Mesenchymal stem cell (in vitro differentiated cells and primary cell): ENCODE measurements at regions not wholly inside any gene's neighbourhood (a gene's known extent, or its start where the extent isn't known, plus 50 kb on each side); places are given as distances from the start of the nearest gene placed in this dataset.

ENCODE experiments used
- DNase-seq: peaks from one replicate; pipeline ENCODE4 v3.0.0-alpha.2; 2013
- H2AFZ ChIP-seq: one replicate; pipeline ENCODE4 v1.6.1; 2013; ENCODE audit warnings: low read depth, mild to moderate bottlenecking, control low read depth, inconsistent platforms, low read length, moderate library complexity
- H2AK5ac ChIP-seq: 2 replicates; pipeline ENCODE4 v1.6.1; 2013; ENCODE audit warnings: low read length, moderate library complexity, mild to moderate bottlenecking, inconsistent platforms; ENCODE audit not compliant: severe bottlenecking
- H2BK120ac ChIP-seq: one replicate; pipeline ENCODE4 v1.6.1; 2013; ENCODE audit warnings: low read depth, mild to moderate bottlenecking, inconsistent platforms, low read length, moderate library complexity
- H2BK12ac ChIP-seq, 2 experiments: one replicate each; pipeline ENCODE4 v1.6.1; 2013; ENCODE audit warnings: inconsistent platforms in 2 of 2, low read length in 2 of 2, mild to moderate bottlenecking in 2 of 2, moderate library complexity in 2 of 2, control low read depth in 1 of 2
- H2BK15ac ChIP-seq: one replicate; pipeline ENCODE4 v1.6.1; 2013; ENCODE audit warnings: mild to moderate bottlenecking, low read depth, inconsistent platforms; ENCODE audit not compliant: poor library complexity, severe bottlenecking
- H2BK5ac ChIP-seq: 2 replicates; pipeline ENCODE4 v1.6.1; 2013; ENCODE audit warnings: low read depth, mild to moderate bottlenecking, low read length, control low read depth, inconsistent platforms; ENCODE audit not compliant: poor library complexity, severe bottlenecking
- H3K14ac ChIP-seq, 2 experiments: one replicate each; pipeline ENCODE4 v1.6.1; 2013; ENCODE audit warnings: inconsistent platforms in 2 of 2, low read length in 2 of 2, control low read depth in 1 of 2, mild to moderate bottlenecking in 1 of 2, moderate library complexity in 1 of 2
- H3K18ac ChIP-seq, 2 experiments: one replicate each; pipeline ENCODE4 v1.6.1; 2013; ENCODE audit warnings: inconsistent platforms in 2 of 2, low read length in 2 of 2, control low read depth in 1 of 2, low read depth in 1 of 2, mild to moderate bottlenecking in 1 of 2
- H3K23ac ChIP-seq, 2 experiments: one replicate each; pipeline ENCODE4 v1.6.1; 2013; ENCODE audit warnings: inconsistent platforms in 2 of 2, low read length in 2 of 2, mild to moderate bottlenecking in 2 of 2, moderate library complexity in 2 of 2, control low read depth in 1 of 2
- H3K27ac ChIP-seq: 2 replicates; pipeline ENCODE4 v1.5.1; 2013; ENCODE audit warnings: mild to moderate bottlenecking, moderate library complexity, low read length, control low read depth, inconsistent platforms; ENCODE audit not compliant: poor library complexity, severe bottlenecking
- H3K27me3 ChIP-seq, 2 experiments: 2 replicates each; pipeline versions ENCODE4 v1.6.1 to v1.7.0; 2013; ENCODE audit warnings: low read length in 2 of 2, mild to moderate bottlenecking in 2 of 2, moderate library complexity in 2 of 2, control low read depth in 1 of 2, inconsistent platforms in 1 of 2; ENCODE audit not compliant: control insufficient read depth in 1 of 2, insufficient read depth in 1 of 2
- H3K36me3 ChIP-seq, 2 experiments: 2 replicates each; pipeline versions ENCODE4 v1.6.1 to v1.7.0; 2013; ENCODE audit warnings: low read length in 2 of 2, control low read depth in 1 of 2, inconsistent platforms in 1 of 2, low read depth in 1 of 2, mild to moderate bottlenecking in 1 of 2; ENCODE audit not compliant: insufficient read depth in 2 of 2, control insufficient read depth in 1 of 2
- H3K4ac ChIP-seq, 2 experiments: one replicate each; pipeline ENCODE4 v1.6.1; 2013; ENCODE audit warnings: inconsistent platforms in 2 of 2, low read length in 2 of 2, mild to moderate bottlenecking in 2 of 2, moderate library complexity in 2 of 2, control low read depth in 1 of 2, low read depth in 1 of 2
- H3K4me1 ChIP-seq: 2 replicates; pipeline ENCODE4 v1.6.1; 2013; ENCODE audit warnings: low read depth, low read length, control low read depth; ENCODE audit not compliant: control insufficient read depth, insufficient read depth
- H3K4me2 ChIP-seq: 2 replicates; pipeline ENCODE4 v1.6.1; 2013; ENCODE audit warnings: low read length, mild to moderate bottlenecking, inconsistent platforms; ENCODE audit not compliant: poor library complexity, severe bottlenecking
- H3K4me3 ChIP-seq, 2 experiments: 2 replicates each; pipeline versions ENCODE4 v1.5.1 to v1.7.0; 2013; ENCODE audit warnings: low read length in 2 of 2, mild to moderate bottlenecking in 2 of 2, control low read depth in 1 of 2, low read depth in 1 of 2; ENCODE audit not compliant: insufficient read depth in 1 of 2
- H3K79me1 ChIP-seq: replicated peaks from 2 replicates; pipeline ENCODE4 v1.6.1; 2013; ENCODE audit warnings: mild to moderate bottlenecking, control low read depth, low read length, inconsistent platforms; ENCODE audit not compliant: poor library complexity, severe bottlenecking
- H3K9ac ChIP-seq: 2 replicates; pipeline ENCODE4 v1.7.0; 2013; ENCODE audit warnings: mild to moderate bottlenecking, low read length, moderate library complexity
- H3K9me3 ChIP-seq: 2 replicates; pipeline ENCODE4 v1.7.0; 2013; ENCODE audit warnings: mild to moderate bottlenecking, low read length; ENCODE audit not compliant: control insufficient read depth
- H4K8ac ChIP-seq: one replicate; pipeline ENCODE4 v1.6.1; 2013; ENCODE audit warnings: inconsistent platforms, mild to moderate bottlenecking, low read length, moderate library complexity
- H4K91ac ChIP-seq: one replicate; pipeline ENCODE4 v1.6.1; 2013; ENCODE audit warnings: mild to moderate bottlenecking, low read length, inconsistent platforms
- WGBS: methylation state at CpG from one replicate; pipeline ENCODE4 v1.1.7; 2013; ENCODE audit warnings: mixed read lengths; 5-methylcytosine and 5-hydroxymethylcytosine counted together

DNA sequence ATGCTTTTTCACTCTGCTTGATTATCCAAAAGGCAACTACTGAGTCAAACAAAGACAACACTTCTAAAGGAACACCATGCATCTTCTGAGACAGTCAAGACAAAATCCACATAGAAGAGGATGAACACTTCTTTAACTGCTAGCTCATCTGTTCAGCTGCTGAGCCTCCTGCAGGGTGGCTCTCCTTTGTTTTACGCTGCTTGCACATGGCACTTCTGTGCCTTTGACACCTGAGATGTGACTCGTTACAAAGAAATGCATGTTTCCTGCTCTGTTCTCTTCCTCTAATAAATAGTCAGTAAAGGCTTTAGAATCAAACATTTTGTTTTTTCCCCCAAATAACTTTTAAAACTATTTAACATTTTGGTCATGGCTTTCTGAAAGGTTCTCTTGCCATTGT lies 1129.4 kb downstream of the TDRD15 start:
- no peaks in the 10 kb centered on the region for H3K27me3 ChIP-seq
- H3K79me1 ChIP-seq, result no peaks in the 10 kb centered on the region
- no peak overlapping the region for H2BK15ac ChIP-seq
- WGBS, result 90% methylated on average over 2 of the region's 2 CpGs
- no peak overlapping the region for H3K18ac ChIP-seq
- H3K4me1 ChIP-seq, result no peaks in the 10 kb centered on the region
- no peak overlapping the region for H3K14ac ChIP-seq
- H3K9ac ChIP-seq, result no peak overlapping the region
- no peak overlapping the region for H2BK120ac ChIP-seq
- H3K9me3 ChIP-seq, result no peaks in the 10 kb centered on the region
- H3K4me3 ChIP-seq, result no peak overlapping the region
- H2AK5ac ChIP-seq, result no peak overlapping the region
- H4K8ac ChIP-seq, result no peak overlapping the region
- no peak for DNase-seq
- H2AFZ ChIP-seq, result no peak overlapping the region
- no peaks in the 10 kb centered on the region for H3K36me3 ChIP-seq
- H3K23ac ChIP-seq, result no peak overlapping the region
- no peak overlapping the region for H3K27ac ChIP-seq
- no peak overlapping the region for H2BK5ac ChIP-seq
- H3K4ac ChIP-seq, result no peak overlapping the region
- H2BK12ac ChIP-seq, result no peak overlapping the region
- no peak overlapping the region for H3K4me2 ChIP-seq
- no peak overlapping the region for H4K91ac ChIP-seq

DNA sequence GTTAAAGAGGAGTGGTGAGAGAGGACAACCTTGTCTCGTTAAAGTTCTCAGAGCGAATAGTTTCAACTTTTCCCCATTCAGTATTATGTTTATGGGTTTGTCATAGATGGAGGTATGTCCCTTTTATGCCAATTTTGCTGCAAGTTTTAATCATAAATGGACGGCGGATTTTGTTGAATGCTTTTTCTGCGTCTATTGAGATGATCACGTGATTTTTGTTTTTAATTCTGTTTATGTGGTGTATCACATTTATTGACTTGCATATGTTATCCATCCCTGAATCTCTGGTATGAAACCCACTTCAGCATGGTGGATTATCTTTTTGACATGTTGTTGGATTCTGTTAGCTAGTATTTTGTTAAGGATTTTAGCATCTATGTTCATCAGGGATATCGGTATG lies 1123.8 kb upstream of the KLHL29 start:
- Histone ChIP-seq H2BK120ac (no peak overlapping the region), H3K9me3 (peaks cover 15% of the 10 kb centered on the region), H3K14ac (no peak overlapping the region), H3K4me1 (no peaks in the 10 kb centered on the region), H3K4ac (no peak overlapping the region), H2BK15ac (no peak overlapping the region), H2BK5ac (no peak overlapping the region), H3K23ac (no peak overlapping the region), H2BK12ac (no peak overlapping the region), H3K36me3 (no peaks in the 10 kb centered on the region), H3K79me1 (no peaks in the 10 kb centered on the region), H4K8ac (no peak overlapping the region), H3K27ac (no peak overlapping the region), H2AK5ac (no peak overlapping the region), H4K91ac (no peak overlapping the region), H3K9ac (no peak overlapping the region), H3K4me3 (no peak overlapping the region), H3K27me3 (no peaks in the 10 kb centered on the region), H3K18ac (no peak overlapping the region), H3K4me2 (no peak overlapping the region), H2AFZ (no peak overlapping the region)
- 95% methylated on average over 7 of the region's 7 CpGs for WGBS
- no peak for DNase-seq

DNA sequence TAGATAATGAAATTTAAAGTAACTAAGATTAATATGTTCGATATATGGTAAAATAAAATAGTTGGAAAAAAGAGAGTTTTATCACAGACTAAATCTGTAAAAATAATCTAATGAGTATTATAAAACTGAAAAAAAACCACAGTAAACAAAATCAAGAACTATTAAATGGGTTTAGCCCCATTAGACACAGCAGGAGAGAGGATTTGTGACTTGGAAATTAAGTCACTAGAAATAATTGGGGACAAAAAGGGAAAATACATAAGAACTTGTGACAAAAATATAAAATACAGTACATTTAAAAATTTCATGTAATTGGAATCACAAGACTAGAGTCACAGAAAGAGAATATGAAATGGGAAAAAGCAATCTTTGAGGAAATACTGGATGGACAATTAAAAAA lies 1114.6 kb upstream of the KLHL29 start:
- H2BK15ac ChIP-seq, result no peak overlapping the region
- H3K18ac ChIP-seq, result no peak overlapping the region
- no peak overlapping the region for H2AFZ ChIP-seq
- H2BK12ac ChIP-seq, result no peak overlapping the region
- no peak overlapping the region for H3K4me2 ChIP-seq
- whole genome bisulfite sequencing, result no CpG with 5 or more reads among the region's 1 CpG
- no peak for DNase-seq
- peaks cover 11% of the 10 kb centered on the region for H3K9me3 ChIP-seq
- no peak overlapping the region for H2BK5ac ChIP-seq
- no peak overlapping the region for H3K4me3 ChIP-seq
- H3K4me1 ChIP-seq, result no peaks in the 10 kb centered on the region
- no peaks in the 10 kb centered on the region for H3K27me3 ChIP-seq
- no peak overlapping the region for H2BK120ac ChIP-seq
- no peak overlapping the region for H3K27ac ChIP-seq
- H4K8ac ChIP-seq, result no peak overlapping the region
- H3K79me1 ChIP-seq, result no peaks in the 10 kb centered on the region
- no peaks in the 10 kb centered on the region for H3K36me3 ChIP-seq
- no peak overlapping the region for H3K23ac ChIP-seq
- H4K91ac ChIP-seq, result no peak overlapping the region
- H3K14ac ChIP-seq, result no peak overlapping the region
- no peak overlapping the region for H3K4ac ChIP-seq
- no peak overlapping the region for H3K9ac ChIP-seq
- no peak overlapping the region for H2AK5ac ChIP-seq

DNA sequence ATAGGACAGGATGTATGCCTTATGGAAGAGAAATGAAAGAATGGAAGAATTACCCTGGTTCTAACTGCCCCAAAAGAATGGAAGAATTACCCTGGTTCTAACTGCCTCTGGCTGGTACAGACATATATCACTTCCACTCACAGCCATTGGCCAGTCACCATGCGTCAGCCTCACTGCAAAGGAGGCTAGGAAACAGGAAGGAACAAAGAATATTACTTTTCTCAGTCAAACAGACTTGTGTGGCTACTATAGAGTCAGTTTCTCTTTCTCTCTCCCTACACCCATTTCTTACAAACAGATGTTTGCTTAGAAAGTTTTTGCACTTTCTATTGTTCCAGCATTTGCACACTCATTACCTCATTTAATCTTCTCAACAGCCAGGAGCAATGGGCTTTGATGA lies 1111.1 kb upstream of the KLHL29 start:
- H2BK15ac ChIP-seq, result no peak overlapping the region
- no peak overlapping the region for H2AFZ ChIP-seq
- H2AK5ac ChIP-seq, result no peak overlapping the region
- no peak overlapping the region for H3K23ac ChIP-seq
- H3K36me3 ChIP-seq, result no peaks in the 10 kb centered on the region
- no peak overlapping the region for H3K18ac ChIP-seq
- H2BK5ac ChIP-seq, result no peak overlapping the region
- DNase-seq, result no peak
- H3K79me1 ChIP-seq, result no peaks in the 10 kb centered on the region
- H3K27ac ChIP-seq, result no peak overlapping the region
- H2BK120ac ChIP-seq, result no peak overlapping the region
- H2BK12ac ChIP-seq, result no peak overlapping the region
- 73% methylated on average over 1 of the region's 1 CpG for WGBS
- H3K4me2 ChIP-seq, result no peak overlapping the region
- no peak overlapping the region for H3K9ac ChIP-seq
- no peak overlapping the region for H3K4ac ChIP-seq
- peaks cover 11% of the 10 kb centered on the region for H3K9me3 ChIP-seq
- no peak overlapping the region for H4K91ac ChIP-seq
- H3K4me1 ChIP-seq, result no peaks in the 10 kb centered on the region
- H4K8ac ChIP-seq, result no peak overlapping the region
- H3K27me3 ChIP-seq, result no peaks in the 10 kb centered on the region
- H3K14ac ChIP-seq, result no peak overlapping the region
- H3K4me3 ChIP-seq, result no peak overlapping the region
